ENCODE measurements at regions not wholly inside any gene's neighbourhood (a gene's known extent, or its start where the extent isn't known, plus 50 kb on each side); places are given as distances from the start of the nearest gene placed in this dataset.

GRCh38 chr5:133696782-133697507, 84.6 kb upstream of the FSTL4 start:
- DNase-seq (ENCODE audit: low spot score): no peak
- no peak overlapping the region for H3K27ac Mint-ChIP-seq
- no peak overlapping the region for H3K4me3 Mint-ChIP-seq (ENCODE audit: low read depth)
- H3K4me1 Mint-ChIP-seq (ENCODE audit: low read depth): peaks cover 15% of the 10 kb centered on the region
- H3K9me3 Mint-ChIP-seq: no peaks in the 10 kb centered on the region
- H3K36me3 Mint-ChIP-seq (ENCODE audit: low read depth): no peaks in the 10 kb centered on the region
- peaks cover under 1% of the 10 kb centered on the region for H3K27me3 Mint-ChIP-seq (ENCODE audit: low read depth)
- intact Hi-C loops (cut with micrococcal nuclease): no loop called here

GRCh38 chr5:133696006-133696584, 83.8 kb upstream of the FSTL4 start:
- no peak overlapping the region for H3K4me3 Mint-ChIP-seq (ENCODE audit: low read depth)
- intact Hi-C loops (cut with micrococcal nuclease): no loop called here
- no peaks in the 10 kb centered on the region for H3K9me3 Mint-ChIP-seq
- peaks cover 15% of the 10 kb centered on the region for H3K4me1 Mint-ChIP-seq (ENCODE audit: low read depth)
- peaks cover 3% of the 10 kb centered on the region for H3K27me3 Mint-ChIP-seq (ENCODE audit: low read depth)
- H3K36me3 Mint-ChIP-seq (ENCODE audit: low read depth): no peaks in the 10 kb centered on the region
- H3K27ac Mint-ChIP-seq: no peak overlapping the region
- DNase-seq (ENCODE audit: low spot score): no peak

- Mint-ChIP-seq H3K4me1 (ENCODE audit: low read depth) (peaks cover 15% of the 10 kb centered on the region), H3K36me3 (ENCODE audit: low read depth) (no peaks in the 10 kb centered on the region), H3K9me3 (no peaks in the 10 kb centered on the region), H3K4me3 (ENCODE audit: low read depth) (no peak overlapping the region), H3K27ac (no peak overlapping the region), H3K27me3 (ENCODE audit: low read depth) (peaks cover 6% of the 10 kb centered on the region)
- no peak for DNase-seq (ENCODE audit: low spot score)
- intact Hi-C loops (cut with micrococcal nuclease): no loop called here
Observed at GRCh38 chr5:133694181-133694831, 82.0 kb upstream of the FSTL4 start.

GRCh38 chr5:133691448-133691847, 79.1 kb upstream of the FSTL4 start:
- no peaks in the 10 kb centered on the region for H3K9me3 Mint-ChIP-seq
- peaks cover 9% of the 10 kb centered on the region for H3K27me3 Mint-ChIP-seq (ENCODE audit: low read depth)
- intact Hi-C loops (cut with micrococcal nuclease): no loop called here
- H3K4me1 Mint-ChIP-seq (ENCODE audit: low read depth): peaks cover 11% of the 10 kb centered on the region
- no peak overlapping the region for H3K4me3 Mint-ChIP-seq (ENCODE audit: low read depth)
- H3K36me3 Mint-ChIP-seq (ENCODE audit: low read depth): no peaks in the 10 kb centered on the region
- no peak overlapping the region for H3K27ac Mint-ChIP-seq
- DNase-seq (ENCODE audit: low spot score): no peak

- Mint-ChIP-seq H3K4me1 (ENCODE audit: low read depth) (peaks cover 9% of the 10 kb centered on the region), H3K27ac (no peak overlapping the region), H3K36me3 (ENCODE audit: low read depth) (no peaks in the 10 kb centered on the region), H3K9me3 (no peaks in the 10 kb centered on the region), H3K4me3 (ENCODE audit: low read depth) (no peak overlapping the region), H3K27me3 (ENCODE audit: low read depth) (peaks cover 9% of the 10 kb centered on the region)
- intact Hi-C loops (cut with micrococcal nuclease): no loop called here
- DNase-seq (ENCODE audit: low spot score): no peak
Observed at GRCh38 chr5:133690746-133691145, 78.4 kb upstream of the FSTL4 start.

- Mint-ChIP-seq H3K9me3 (no peaks in the 10 kb centered on the region), H3K4me1 (ENCODE audit: low read depth) (peaks cover 3% of the 10 kb centered on the region), H3K27me3 (ENCODE audit: low read depth) (peaks cover 9% of the 10 kb centered on the region), H3K36me3 (ENCODE audit: low read depth) (no peaks in the 10 kb centered on the region), H3K4me3 (ENCODE audit: low read depth) (no peak overlapping the region), H3K27ac (peak overlapping the region; percentile 20)
- DNase-seq (ENCODE audit: low spot score): no peak
- intact Hi-C loops (cut with micrococcal nuclease): loop anchor here (1.0 kb wide), 1 partner anchor 11 kb away; no protein-coding TSS in a partner anchor
Observed at GRCh38 chr5:133688391-133688790, 76.0 kb upstream of the FSTL4 start.

GRCh38 chr5:133687212-133688061, 75.1 kb upstream of the FSTL4 start:
- no peak for DNase-seq (ENCODE audit: low spot score)
- Mint-ChIP-seq H3K27me3 (ENCODE audit: low read depth) (peaks cover 9% of the 10 kb centered on the region), H3K4me3 (ENCODE audit: low read depth) (no peak overlapping the region), H3K4me1 (ENCODE audit: low read depth) (peaks cover 3% of the 10 kb centered on the region), H3K36me3 (ENCODE audit: low read depth) (no peaks in the 10 kb centered on the region), H3K27ac (no peak overlapping the region), H3K9me3 (no peaks in the 10 kb centered on the region)
- intact Hi-C loops (cut with micrococcal nuclease): loop anchor here (1.0 kb wide), 1 partner anchor 12 kb away; no protein-coding TSS in a partner anchor

- peaks cover 6% of the 10 kb centered on the region for H3K27me3 Mint-ChIP-seq (ENCODE audit: low read depth)
- intact Hi-C loops (cut with micrococcal nuclease): no loop called here
- H3K27ac Mint-ChIP-seq: no peak overlapping the region
Observed at GRCh38 chr5:133686566-133686965, 74.2 kb upstream of the FSTL4 start.

GRCh38 chr5:133685402-133686018, 73.2 kb upstream of the FSTL4 start:
- no peaks in the 10 kb centered on the region for H3K9me3 Mint-ChIP-seq
- H3K27ac Mint-ChIP-seq: no peak overlapping the region
- H3K4me3 Mint-ChIP-seq (ENCODE audit: low read depth): no peak overlapping the region
- no peaks in the 10 kb centered on the region for H3K36me3 Mint-ChIP-seq (ENCODE audit: low read depth)
- intact Hi-C loops (cut with micrococcal nuclease): no loop called here
- H3K4me1 Mint-ChIP-seq (ENCODE audit: low read depth): peaks cover 6% of the 10 kb centered on the region
- no peak for DNase-seq (ENCODE audit: low spot score)
- peaks cover 6% of the 10 kb centered on the region for H3K27me3 Mint-ChIP-seq (ENCODE audit: low read depth)

More at GRCh38 chr5:133686566-133686965, 74.2 kb upstream of the FSTL4 start:
- Mint-ChIP-seq H3K4me3 (ENCODE audit: low read depth) (no peak overlapping the region), H3K4me1 (ENCODE audit: low read depth) (peaks cover 6% of the 10 kb centered on the region), H3K9me3 (no peaks in the 10 kb centered on the region), H3K36me3 (ENCODE audit: low read depth) (no peaks in the 10 kb centered on the region)
- no peak for DNase-seq (ENCODE audit: low spot score)

- Mint-ChIP-seq H3K4me1 (ENCODE audit: low read depth) (peaks cover 3% of the 10 kb centered on the region), H3K9me3 (no peaks in the 10 kb centered on the region), H3K36me3 (ENCODE audit: low read depth) (no peaks in the 10 kb centered on the region), H3K27me3 (ENCODE audit: low read depth) (peaks cover under 1% of the 10 kb centered on the region), H3K27ac (no peak overlapping the region), H3K4me3 (ENCODE audit: low read depth) (no peak overlapping the region)
- intact Hi-C loops (cut with micrococcal nuclease): no loop called here
- DNase-seq (ENCODE audit: low spot score): no peak
Observed at GRCh38 chr5:133683646-133684596, 71.6 kb upstream of the FSTL4 start.

- intact Hi-C loops (cut with micrococcal nuclease): no loop called here
- H3K4me3 Mint-ChIP-seq (ENCODE audit: low read depth): no peak overlapping the region
- H3K36me3 Mint-ChIP-seq (ENCODE audit: low read depth): no peaks in the 10 kb centered on the region
- no peaks in the 10 kb centered on the region for H3K9me3 Mint-ChIP-seq
- peaks cover 3% of the 10 kb centered on the region for H3K4me1 Mint-ChIP-seq (ENCODE audit: low read depth)
- DNase-seq (ENCODE audit: low spot score): no peak
- peaks cover 8% of the 10 kb centered on the region for H3K27me3 Mint-ChIP-seq (ENCODE audit: low read depth)
- no peak overlapping the region for H3K27ac Mint-ChIP-seq
Observed at GRCh38 chr5:133682451-133682850, 70.1 kb upstream of the FSTL4 start.
